HCT116 (cell line): ENCODE measurements at regions not wholly inside any gene's neighbourhood (a gene's known extent, or its start where the extent isn't known, plus 50 kb on each side); places are given as distances from the start of the nearest gene placed in this dataset.

Experiments used
- EZH2 ChIP-seq: fragments of 200-600 bp; sonication (generic); IDR thresholded peaks from 2 replicates; pipeline ENCODE4 v1.6.1; 2017; ENCODE audit warnings: antibody characterized with exemption, mixed run types
- EZH2phosphoT487 ChIP-seq: fragments of 200-600 bp; IDR thresholded peaks from 2 replicates; pipeline ENCODE4 v1.6.1; 2018; ENCODE audit warnings: antibody characterized with exemption, borderline replicate concordance
- FOSL1 ChIP-seq: IDR thresholded peaks from 2 replicates; pipeline ENCODE4 v1.6.1; 2012; ENCODE audit warnings: low read depth
- JUND ChIP-seq: IDR thresholded peaks from 2 replicates; pipeline ENCODE4 v1.6.1; 2012
- POLR2A ChIP-seq: IDR thresholded peaks from 2 replicates; pipeline ENCODE4 v1.7.0; 2011; ENCODE audit warnings: borderline replicate concordance; ENCODE audit not compliant: insufficient read depth, insufficient read length; ENCODE audit errors: extremely low read depth
- POLR2AphosphoS5 ChIP-seq: IDR thresholded peaks from 2 replicates; pipeline ENCODE4 v1.6.1; 2011; ENCODE audit warnings: mild to moderate bottlenecking, low read depth, low read length, moderate library complexity
- REST ChIP-seq: IDR thresholded peaks from 2 replicates; pipeline ENCODE4 v1.6.1; 2012; ENCODE audit warnings: low read depth
- ZFX ChIP-seq: fragments of 450-650 bp; IDR thresholded peaks from 2 replicates; pipeline ENCODE4 v1.6.1; 2017
- TF ChIP-seq, protein P1 (sequence below), 3 experiments: fragments of 200-600 bp in 1 of 3; sonication (generic) in 1 of 3; IDR thresholded peaks in 2 of 3; conservative IDR thresholded peaks in 1 of 3; 2 replicates each; pipeline ENCODE4 v1.5.1; 2012 to 2017; ENCODE audit warnings: low read depth in 2 of 3, low read length in 2 of 3, antibody characterized with exemption in 1 of 3, borderline replicate concordance in 1 of 3, control low read depth in 1 of 3, mild to moderate bottlenecking in 1 of 3, mixed read lengths in 1 of 3, mixed run types in 1 of 3, moderate library complexity in 1 of 3; ENCODE audit not compliant: insufficient read depth in 1 of 3

GRCh38 chr4:116913451-116913850 lies 171.9 kb downstream of the TRAM1L1 start:
- TF ChIP-seq JUND (no peak), POLR2A (no peak), EZH2phosphoT487 (no peak), POLR2AphosphoS5 (no peak), ZFX (no peak), FOSL1 (no peak), REST (no peak), EZH2 (no peak)
- TF ChIP-seq, protein P1, sequence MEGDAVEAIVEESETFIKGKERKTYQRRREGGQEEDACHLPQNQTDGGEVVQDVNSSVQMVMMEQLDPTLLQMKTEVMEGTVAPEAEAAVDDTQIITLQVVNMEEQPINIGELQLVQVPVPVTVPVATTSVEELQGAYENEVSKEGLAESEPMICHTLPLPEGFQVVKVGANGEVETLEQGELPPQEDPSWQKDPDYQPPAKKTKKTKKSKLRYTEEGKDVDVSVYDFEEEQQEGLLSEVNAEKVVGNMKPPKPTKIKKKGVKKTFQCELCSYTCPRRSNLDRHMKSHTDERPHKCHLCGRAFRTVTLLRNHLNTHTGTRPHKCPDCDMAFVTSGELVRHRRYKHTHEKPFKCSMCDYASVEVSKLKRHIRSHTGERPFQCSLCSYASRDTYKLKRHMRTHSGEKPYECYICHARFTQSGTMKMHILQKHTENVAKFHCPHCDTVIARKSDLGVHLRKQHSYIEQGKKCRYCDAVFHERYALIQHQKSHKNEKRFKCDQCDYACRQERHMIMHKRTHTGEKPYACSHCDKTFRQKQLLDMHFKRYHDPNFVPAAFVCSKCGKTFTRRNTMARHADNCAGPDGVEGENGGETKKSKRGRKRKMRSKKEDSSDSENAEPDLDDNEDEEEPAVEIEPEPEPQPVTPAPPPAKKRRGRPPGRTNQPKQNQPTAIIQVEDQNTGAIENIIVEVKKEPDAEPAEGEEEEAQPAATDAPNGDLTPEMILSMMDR (IDR thresholded peaks at IDR 0.05 in 2 of 3, conservative IDR thresholded peaks at IDR 0.05 in 1 of 3; ENCODE audit: borderline replicate concordance in 1 of 3, insufficient read depth in 1 of 3, low read depth in 2 of 3, low read length in 2 of 3): no peak
